Activated T-cell treated with anti-CD3 and anti-CD28 coated beads, Interleukin-2, amount 50 U/mL, for 48 hours (primary cell): ENCODE measurements at regions not wholly inside any gene's neighbourhood (a gene's known extent, or its start where the extent isn't known, plus 50 kb on each side); places are given as distances from the start of the nearest gene placed in this dataset.

ENCODE experiments used
- DNase-seq, 2 experiments: peaks; one replicate each; pipeline ENCODE4 v3.0.0-alpha.2; 2020

DNA sequence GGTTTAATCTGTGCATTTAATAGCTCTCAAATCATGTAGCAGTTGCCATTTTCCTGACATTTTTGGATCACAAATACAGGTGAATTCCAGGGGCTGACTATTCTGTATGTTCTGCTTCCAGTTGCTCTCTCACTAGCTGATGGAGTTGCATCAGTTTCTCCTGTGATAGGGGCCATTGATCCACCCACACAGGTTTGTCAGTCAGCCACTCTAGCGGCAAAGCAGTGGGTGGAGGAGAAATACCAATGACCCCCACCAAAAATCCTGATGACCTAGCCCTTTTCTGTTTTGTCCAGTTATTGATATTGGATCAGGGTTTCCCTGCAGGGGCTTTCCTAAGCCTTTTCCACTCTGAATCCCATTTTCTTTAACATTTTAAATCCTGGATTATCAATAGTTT is 72.3 kb upstream of the BTN3A2 start:
- no peak for DNase-seq

DNA sequence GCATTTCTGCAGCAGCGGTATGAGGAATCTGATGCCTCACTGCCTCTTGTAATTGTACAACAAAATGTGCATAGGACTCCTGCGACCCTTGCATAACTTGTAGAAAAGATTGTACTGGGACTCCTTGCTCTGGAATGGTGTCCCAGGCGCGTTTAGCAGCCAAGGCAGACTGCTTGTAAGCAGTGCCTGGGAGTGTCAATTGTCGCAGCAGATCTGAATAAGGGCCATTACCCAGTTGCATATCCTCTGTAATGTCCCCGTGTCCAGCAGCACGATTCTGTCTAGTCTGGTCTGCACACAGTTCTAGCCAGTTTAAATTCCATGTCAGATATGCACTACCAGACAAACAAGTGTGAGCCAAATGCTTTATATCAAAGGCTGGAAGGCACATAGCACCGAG is 70.7 kb upstream of the BTN3A2 start:
- no peak for DNase-seq

DNA sequence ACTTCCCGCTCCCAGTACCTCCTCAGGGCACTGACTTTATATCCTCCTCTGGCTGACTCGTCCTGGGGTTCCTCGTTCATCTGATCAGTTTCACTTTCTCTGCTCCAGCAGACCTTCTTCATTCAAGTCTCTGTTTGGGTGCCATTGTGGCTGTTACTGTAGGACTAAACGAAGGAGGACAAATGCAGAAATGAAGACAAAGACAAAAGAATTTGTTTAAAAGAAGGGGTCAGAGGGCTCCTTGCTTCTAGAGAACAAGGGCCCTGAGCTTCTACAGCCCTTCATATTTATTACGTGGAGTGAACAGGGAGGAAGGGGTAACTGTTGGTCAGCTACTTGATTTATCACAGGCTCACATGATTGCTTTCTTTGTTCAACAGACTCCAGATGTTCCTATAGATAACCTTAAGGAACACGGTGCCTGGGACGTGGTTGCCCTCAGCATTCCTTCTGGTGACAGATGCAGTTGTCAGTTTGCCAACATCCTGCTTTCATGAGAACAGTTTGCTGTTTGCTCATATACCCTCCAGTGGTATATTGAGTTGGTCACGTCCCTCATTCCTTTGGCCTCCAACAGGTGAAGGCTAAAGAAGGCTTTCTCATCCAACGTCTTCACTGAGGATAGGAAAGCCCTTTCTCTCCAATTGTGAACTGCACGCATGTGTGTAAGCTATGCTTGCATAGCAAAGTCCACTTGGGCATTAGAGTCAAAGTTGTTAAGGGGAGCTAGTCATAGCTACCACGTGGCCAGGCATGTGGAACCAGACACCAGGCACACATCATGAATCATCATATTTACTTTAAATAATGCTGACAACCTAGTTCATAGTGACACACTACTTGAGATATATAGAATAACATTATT is 69.1 kb upstream of the BTN3A2 start:
- DNase-seq = no peak

DNA sequence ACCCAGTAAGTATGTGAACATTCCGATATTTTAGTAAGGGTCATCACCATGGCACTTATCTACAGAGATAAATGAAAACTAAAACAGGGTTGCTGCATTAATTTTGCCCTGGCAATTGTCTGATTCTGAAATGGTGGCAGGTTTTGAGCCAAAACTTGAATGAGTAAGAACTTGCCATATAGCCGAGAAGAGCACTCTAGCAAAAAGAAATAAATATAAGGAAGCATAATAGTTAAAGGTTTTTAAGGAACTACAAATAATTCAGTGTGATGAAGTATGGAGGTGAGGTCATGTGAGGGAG is 68.5 kb upstream of the BTN3A2 start:
- no peak for DNase-seq

DNA sequence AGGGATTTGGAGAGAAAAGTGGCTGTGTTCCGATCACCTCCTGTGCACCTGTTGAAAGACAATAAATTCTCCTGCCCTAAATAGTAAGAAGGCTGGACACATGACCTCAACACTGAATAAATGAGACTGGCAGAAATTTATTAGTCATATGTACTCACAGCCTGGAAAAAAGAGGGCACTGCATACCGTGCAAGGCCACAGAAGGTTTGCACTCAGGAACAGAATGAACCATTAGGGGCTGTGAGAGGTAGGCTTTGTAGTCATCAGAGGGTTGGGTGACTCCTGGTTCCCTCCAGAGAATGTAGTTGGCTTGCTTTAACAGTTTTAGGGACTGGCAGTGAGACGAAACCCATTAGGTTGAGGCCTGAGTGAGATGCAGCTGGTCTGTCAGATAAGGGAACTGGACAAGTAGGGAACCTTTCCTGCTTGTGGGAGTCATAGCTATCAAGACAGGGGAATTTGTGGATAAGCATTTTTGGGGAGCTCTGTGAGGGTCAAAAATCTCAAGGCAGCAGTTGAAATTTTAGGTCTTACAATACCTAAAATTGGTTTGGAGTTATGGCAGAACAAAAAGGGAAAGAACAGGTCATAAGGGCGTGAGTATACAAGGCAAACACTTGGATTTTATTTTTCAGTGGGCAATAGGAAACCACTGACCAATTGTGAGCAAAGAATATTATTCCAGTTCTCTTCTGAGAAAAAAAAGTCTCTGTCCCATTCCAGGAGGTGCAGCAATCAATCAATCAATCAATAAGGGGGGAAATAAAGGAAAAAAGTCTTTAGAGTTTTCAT is 67.9 kb upstream of the BTN3A2 start:
- no peak for DNase-seq

DNA sequence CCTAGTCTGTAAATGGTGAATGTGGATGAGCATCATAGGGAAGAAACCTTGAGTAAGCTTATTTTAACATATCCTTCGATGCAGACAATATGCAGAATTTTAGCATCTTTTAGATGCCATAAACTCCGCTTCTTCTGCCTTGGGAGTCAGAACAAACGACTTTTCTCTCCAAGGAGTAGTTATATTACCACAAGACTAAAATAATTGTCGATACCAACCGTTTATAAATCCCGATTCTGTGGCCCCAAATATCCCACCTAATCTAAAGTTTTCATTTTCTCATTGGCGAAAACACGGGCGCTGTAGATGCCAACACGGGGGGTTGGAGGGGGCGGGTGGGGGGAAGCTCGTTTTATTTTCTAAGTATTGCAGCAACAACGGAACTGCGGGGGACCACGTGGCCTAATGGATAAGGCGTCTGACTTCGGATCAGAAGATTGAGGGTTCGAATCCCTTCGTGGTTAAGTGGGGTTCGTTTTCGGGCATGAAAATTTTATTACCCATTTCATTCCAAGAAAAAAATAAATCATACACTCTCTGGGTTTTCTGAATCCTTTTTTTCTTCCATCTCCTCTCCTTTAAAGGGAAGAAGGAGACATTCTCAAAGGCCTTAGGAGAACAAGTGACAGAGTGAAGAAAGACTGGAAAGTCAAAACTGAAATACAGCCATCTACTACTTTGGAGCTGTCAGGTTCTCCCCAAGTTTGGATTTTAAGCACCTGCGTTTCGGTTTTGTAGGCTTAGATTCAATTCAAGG is 65.5 kb upstream of the BTN3A2 start:
- peak; percentile 38 to 41 for DNase-seq

DNA sequence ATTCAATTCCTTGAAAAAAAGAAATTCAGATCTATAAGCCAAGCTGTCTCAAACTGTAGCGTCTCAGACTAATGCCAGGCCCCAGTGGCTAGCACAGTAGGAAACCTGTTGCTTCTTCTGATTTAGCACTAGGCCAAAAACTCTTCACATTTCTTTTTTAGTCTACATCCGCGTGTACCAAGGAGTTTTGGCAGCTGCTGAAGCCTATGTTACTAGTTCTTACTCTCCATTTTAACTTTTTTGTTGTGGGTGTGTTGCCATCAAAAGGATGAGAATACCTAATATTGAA is 65.0 kb upstream of the BTN3A2 start:
- DNase-seq = no peak

DNA sequence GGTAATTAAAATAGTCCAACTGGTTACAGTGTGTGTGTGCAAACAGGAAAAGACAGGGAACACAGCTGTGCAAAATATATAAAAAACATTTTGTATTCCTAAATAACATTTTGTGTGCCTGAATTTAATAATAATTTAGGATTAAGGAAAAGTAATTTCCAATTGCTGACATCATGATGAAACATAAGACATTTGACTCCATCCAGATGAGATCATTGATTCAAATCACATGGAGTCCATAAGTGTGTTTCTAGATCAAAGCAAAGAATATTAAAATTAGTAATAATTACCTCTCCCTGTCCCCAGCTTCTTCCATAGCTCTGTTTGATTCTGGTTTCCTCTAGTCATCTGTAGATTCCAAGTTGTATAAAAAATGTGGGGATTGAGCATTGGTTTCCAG is 64.6 kb upstream of the BTN3A2 start:
- no peak for DNase-seq

DNA sequence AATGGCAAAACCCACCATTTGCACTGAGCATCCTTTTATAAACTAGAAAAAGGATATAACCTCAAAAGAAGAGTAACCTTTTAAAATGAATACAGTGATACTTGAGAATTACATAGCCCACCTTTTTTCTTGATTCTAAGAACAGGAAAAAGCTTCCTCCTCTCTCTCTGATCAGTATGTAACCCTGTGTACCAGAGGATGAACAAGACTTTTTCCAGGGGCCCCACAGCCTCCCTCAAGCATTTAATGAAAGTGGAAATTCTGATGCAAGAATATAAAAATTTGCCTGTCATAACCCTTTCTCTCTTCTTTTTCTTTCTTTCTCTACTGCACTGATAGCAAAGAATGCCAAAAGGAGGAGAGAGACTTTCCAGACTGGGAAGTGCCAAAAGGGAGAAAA is 64.2 kb upstream of the BTN3A2 start:
- DNase-seq = no peak

DNA sequence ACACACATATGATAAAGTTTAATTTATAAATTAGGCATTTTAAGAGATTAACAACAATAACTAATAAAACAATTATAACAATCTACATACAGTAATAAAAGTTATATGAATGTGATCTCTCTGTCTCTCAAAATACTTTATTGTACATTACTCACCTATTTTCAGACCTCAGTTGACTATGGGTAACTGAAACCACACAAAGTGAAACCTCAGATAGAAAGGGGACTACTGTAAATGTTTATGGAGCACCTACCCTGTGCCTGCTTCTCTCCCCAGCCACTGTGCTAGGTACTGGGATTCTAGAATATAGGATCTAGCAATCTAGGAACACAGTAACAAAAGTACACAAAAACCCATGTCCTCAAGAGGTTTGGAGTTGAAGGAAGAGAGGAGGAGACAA is 63.4 kb upstream of the BTN3A2 start:
- no peak for DNase-seq

DNA sequence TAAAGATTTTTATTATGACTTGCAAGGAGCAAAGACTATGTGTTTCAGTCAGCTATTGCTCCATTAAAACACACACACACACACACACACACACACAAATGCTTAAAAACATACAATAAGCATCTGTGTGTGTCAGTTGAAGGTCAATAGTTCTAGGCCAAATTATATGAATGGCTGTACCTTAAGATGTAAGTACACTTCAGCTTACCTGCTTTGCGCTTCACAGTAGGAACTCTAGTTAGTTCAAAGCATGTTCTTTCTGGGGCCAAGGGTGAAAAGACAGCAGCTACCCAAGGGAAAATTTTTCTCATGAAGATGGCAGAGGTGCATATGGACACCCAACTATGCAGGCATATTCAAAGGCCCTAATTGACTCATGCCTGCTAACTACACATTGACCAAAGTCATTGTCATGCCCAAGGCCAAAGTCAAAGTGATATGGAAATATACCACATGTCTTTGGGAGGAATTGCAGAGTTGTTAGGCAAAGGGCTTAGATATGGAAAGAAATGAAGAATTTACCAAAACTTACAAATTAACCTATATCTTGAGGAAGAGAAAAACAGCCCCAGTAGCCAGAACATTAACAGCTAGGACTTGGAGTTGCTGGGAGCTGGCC is 61.9 kb upstream of the BTN3A2 start:
- DNase-seq = no peak

DNA sequence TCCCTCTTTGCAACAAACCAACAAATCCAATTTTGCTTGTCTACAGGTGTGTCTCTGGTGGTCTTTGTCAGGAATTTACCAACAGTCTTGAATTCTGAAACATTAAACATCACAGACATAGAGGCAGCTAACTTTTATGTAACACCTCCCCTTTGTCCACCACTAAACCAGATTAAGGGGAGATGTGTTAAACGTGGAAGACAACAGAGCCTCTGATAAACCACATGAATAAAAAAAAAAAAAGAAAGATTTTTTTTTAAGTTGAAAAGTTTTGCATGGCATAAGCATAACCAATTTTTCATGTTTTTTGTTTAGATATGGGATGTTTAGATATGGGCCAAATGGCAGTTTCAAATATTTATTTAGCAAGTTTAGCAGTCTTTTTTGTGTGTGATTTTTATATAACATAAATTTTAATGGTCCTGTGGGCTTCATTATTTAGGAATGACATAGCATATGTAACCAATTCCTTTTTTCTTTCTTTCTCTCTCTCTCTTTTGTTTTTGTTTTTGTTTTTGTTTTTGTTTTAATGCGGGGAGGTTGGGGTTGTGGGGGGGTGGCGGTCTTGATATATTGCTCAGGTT is 60.7 kb upstream of the BTN3A2 start:
- DNase-seq = no peak

DNA sequence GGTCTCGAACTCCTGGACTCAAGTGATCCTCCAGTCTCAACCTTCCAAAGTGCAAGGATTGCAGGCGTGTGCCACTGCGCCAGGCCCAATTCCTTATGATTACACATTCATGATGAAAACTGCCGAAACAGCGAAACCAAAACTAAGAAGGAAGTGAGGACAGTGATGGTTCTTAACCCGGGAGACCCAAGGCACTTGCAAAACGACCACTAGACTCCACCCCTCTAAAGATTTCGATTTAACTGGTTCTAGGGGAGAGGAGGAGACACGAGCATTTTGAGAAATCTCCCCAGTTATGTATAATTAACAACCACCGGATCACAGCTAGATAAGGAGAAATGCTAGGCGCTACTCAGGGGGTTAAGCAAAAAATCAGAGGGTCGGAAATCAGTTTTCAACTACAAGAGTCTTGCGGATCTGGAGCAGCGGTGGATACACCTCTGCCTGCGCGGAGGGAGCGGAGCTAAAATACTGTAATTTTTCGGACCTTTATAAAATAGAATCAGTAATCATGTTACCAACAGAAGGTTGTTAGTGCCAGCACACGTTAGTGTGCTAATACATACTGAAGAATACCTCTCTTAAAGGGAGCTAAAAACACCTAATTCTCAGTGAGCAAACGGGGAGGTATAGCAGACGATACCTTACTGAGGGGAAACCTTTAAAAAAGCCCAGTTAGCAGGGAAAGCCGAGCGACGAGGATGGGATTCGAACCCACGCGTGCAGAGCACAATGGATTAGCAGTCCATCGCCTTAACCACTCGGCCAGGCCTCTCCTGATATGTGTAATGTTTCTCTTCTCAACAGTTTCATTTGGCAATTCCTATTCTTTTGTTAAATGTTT is 60.0 kb upstream of the BTN3A2 start:
- DNase-seq = peak; percentile 77 to 78

DNA sequence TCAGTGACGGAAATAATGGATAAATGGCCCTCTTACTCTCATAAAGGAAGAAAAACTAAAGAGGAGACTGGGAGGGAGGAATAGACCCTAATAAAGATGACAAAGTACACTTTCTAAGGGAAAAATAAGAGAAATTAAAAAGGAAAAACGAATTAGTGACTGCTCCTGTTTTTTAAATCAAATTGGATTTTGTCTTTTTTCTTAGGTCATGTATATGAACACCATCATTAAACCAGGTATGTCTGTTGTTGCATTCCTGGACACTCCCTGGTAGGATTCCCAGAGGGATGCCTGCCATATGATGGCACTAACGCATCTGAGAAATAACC is 59.4 kb upstream of the BTN3A2 start:
- no peak for DNase-seq

DNA sequence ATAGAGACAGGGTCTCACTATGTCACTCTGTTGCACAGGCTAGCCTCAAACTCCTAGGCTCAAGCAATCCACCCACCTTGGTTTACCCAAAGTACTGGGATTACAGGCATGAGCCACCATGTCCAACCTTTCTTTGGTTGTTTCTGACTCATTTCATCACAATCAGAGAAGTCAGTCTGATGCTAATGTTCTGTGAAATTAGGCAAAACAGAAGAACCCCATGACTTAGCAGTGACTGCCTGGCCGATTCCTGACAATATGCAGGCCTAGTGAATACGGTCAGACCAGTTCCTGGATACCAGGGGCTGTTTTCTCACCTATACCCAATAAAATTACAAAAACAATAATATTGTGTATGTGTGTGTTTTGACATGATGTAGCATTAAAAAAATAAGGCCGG is 58.8 kb upstream of the BTN3A2 start:
- no peak for DNase-seq

DNA sequence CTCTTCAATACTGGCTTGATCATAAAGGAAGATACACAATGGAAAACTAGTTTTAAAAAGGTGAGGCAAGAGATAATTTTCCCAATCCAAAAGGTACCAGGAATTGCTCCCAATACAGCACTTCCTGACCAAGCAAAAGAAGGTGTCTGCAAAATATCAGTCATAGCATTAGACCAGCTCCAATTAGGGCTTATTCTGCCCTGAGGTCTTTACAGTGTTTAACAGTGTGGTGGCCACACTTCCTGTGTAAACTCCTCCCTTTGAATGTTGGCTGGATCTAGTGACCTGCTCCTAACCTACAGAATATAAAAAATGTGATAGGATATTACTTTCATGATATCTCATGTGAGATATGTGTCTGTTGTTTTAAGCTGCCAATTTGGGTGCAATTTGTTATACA is 57.1 kb upstream of the BTN3A2 start:
- no peak for DNase-seq

DNA sequence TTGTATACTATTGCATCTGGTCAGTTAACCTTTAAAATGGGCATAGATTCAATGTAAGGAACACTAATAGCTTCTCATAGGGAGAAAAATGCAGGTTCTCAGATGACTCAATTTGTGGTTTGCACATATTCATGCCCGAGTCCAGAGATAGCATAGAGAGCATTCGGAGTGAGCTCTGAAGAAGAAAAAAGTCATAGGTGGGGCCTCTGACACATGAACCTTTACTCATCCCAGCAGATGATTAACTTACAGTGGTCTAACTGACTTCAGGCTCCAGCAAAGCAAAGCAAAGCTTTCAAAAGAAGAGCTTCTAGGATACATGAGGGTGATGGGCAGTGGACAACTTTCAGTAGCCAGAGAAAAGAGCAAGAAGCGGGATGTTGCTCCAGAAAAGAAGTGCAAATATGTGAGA is 55.3 kb upstream of the BTN3A2 start:
- no peak for DNase-seq

DNA sequence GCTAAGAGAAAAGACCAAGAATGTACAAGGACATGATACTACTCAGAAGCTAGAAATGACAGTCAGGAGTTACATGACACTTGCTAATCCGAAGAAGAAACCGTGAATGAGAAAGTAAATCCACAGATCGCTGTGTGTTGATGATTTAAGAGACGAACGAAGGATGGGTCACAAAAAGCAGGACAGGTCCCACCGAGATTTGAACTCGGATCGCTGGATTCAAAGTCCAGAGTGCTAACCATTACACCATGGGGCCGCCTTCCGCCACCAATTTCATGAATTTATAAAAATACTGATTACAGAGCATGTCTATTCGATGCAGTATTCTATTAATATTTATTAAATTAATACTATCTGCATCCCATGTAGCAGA is 54.0 kb upstream of the BTN3A2 start:
- peak; percentile 76 to 77 for DNase-seq

DNA sequence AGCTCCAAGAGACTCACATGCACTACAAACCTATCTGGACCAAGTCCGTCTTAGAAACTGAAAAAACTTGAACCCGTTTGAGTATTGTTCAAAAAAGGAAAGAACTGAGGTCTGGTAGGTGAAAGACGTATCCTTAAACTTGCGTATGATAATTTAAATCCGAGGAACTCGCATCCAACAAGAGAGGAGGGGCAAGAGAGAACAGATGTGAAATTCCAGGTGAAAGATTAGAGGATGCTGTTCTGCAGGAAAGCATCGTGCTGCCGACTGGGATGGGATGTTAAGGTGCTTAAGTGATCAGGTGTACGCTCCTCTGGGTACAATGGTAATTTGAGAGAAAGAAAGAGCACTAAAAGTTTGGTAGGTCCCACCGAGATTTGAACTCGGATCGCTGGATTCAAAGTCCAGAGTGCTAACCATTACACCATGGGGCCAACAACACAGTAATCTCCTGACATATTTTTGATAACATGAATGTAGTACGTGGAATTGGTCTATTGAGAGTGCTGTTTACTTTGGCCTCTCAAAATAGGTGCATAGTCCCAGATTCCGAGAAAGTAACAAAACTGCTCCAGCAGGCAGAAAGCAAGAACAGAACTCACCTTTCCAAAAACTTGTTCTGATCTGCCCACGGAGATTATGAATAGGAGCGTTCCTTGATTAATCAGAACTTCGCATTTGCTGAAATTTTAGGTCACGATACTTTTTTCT is 53.5 kb upstream of the BTN3A2 start:
- peak; percentile 78 for DNase-seq

DNA sequence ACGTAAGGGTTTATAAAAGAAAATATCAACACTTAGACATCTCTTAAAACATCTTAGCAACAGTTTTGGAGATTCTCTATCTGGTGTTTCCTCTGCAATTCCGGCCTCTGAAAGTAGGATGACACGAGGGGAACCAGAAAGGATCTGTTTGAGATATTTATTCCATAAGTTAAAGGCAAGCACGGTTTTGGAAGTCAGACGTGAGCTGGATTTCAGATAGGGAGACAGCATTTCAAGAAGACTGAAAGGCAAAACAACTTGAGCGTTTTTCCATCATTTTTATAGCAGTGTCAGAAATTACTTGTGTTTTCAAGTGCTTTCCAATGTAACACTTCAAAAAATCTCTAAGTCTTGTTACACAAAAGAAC is 52.9 kb upstream of the BTN3A2 start:
- DNase-seq = no peak

DNA sequence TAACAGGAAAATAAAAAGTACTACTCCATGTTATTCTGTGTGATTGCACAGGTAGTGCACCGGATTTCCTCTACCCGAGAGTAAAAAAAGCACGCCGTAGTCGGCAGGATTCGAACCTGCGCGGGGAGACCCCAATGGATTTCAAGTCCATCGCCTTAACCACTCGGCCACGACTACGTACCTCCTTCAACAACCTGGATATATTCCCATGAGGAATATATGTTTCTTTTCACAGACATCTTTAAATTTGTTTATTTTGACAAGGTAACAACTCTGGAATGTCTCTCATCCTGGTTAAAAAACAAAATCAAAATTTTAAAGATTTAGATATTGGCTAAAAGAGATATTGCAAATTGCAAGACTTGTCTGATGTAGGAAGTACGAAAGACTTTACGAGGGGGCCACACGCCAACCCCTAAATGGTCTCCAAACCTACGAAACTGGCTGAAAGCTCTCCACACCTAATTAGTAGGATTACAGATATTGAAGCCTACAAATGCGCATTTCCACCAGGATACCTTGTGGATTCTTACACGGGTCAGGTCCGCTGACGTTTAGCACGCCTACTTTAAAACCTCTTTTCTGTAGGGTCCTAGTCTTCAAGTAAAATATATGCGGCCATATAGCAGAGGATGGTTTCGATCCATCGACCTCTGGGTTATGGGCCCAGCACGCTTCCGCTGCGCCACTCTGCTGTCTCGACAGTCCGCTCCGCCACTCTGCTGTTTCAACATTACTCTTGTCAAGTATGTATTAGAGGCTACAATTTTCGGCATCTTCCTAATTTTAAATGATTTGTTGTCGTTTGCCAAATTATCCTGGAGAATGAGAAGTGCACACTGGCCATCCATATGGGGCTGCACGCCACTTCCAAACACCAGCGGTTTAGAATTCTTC is 52.2 kb upstream of the BTN3A2 start:
- DNase-seq = peak; percentile 89 to 91
